ENCODE measurements at regions not wholly inside any gene's neighbourhood (a gene's known extent, or its start where the extent isn't known, plus 50 kb on each side); places are given as distances from the start of the nearest gene placed in this dataset.

DNA sequence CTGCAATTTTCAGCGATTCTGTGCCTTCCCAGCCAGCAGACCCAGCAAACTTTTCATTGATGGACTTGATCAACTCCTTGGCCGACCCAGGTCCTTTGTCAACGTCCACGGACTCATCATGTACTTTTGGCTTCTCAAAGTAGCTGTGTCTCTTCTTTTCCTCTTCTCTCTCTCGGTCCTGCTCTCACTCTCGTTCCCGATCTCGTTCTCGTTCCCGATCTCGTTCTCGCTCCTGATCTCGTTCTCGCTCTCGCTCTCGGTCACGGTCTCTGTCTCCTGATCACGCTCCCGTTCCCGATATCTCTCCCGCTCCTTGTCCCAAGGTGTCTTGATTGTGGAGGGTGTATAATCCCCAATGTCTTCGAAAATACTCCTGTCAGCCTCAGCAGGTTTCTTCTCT is 219.5 kb upstream of the FANCL start:
- Histone ChIP-seq H3K4me3 (ENCODE audit: low read depth in 2 of 2, low read length in 2 of 2) (no peak overlapping the region), H3K27ac (ENCODE audit: low read length) (no peak overlapping the region), H3K4me1 (ENCODE audit: control insufficient read depth, insufficient read depth, low read length) (no peaks in the 10 kb centered on the region), H3K36me3 (ENCODE audit: control insufficient read depth, insufficient read depth, low read length) (no peaks in the 10 kb centered on the region), H3K27me3 (ENCODE audit: control insufficient read depth, insufficient read depth, low read length) (no peaks in the 10 kb centered on the region), H3K9me3 (ENCODE audit: control insufficient read depth, insufficient read depth, low read depth, low read length) (no peaks in the 10 kb centered on the region)
- in situ Hi-C loops (cut with HindIII; ENCODE audit: low pct_unique_long_range_greater_than_20kb, low sequenced_read_pairs) (no loop called here), intact Hi-C loops (cut with micrococcal nuclease; ENCODE audit: unreplicated experiment) (no loop called here)
- BruUV-seq (replicated peaks) = no TSS peak
- ATAC-seq = no peak
- ChIA-PET POLR2A (no interaction called here), CTCF (no interaction called here)
- no peak for DNase-seq (ENCODE audit: low read depth, low spot score)
- TF ChIP-seq TCF7L2 (IDR thresholded peaks at IDR 0.05; ENCODE audit: low read depth, low read length) = no peak
- TF ChIP-seq, protein P1, sequence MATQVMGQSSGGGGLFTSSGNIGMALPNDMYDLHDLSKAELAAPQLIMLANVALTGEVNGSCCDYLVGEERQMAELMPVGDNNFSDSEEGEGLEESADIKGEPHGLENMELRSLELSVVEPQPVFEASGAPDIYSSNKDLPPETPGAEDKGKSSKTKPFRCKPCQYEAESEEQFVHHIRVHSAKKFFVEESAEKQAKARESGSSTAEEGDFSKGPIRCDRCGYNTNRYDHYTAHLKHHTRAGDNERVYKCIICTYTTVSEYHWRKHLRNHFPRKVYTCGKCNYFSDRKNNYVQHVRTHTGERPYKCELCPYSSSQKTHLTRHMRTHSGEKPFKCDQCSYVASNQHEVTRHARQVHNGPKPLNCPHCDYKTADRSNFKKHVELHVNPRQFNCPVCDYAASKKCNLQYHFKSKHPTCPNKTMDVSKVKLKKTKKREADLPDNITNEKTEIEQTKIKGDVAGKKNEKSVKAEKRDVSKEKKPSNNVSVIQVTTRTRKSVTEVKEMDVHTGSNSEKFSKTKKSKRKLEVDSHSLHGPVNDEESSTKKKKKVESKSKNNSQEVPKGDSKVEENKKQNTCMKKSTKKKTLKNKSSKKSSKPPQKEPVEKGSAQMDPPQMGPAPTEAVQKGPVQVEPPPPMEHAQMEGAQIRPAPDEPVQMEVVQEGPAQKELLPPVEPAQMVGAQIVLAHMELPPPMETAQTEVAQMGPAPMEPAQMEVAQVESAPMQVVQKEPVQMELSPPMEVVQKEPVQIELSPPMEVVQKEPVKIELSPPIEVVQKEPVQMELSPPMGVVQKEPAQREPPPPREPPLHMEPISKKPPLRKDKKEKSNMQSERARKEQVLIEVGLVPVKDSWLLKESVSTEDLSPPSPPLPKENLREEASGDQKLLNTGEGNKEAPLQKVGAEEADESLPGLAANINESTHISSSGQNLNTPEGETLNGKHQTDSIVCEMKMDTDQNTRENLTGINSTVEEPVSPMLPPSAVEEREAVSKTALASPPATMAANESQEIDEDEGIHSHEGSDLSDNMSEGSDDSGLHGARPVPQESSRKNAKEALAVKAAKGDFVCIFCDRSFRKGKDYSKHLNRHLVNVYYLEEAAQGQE (IDR thresholded peaks at IDR 0.05; ENCODE audit: insufficient read depth in 1 of 2, low read depth in 2 of 2, low read length in 1 of 2) = no peak
- no peak for TF ChIP-seq POLR2AphosphoS5 (IDR thresholded peaks at IDR 0.05; ENCODE audit: low read depth, low read length)

DNA sequence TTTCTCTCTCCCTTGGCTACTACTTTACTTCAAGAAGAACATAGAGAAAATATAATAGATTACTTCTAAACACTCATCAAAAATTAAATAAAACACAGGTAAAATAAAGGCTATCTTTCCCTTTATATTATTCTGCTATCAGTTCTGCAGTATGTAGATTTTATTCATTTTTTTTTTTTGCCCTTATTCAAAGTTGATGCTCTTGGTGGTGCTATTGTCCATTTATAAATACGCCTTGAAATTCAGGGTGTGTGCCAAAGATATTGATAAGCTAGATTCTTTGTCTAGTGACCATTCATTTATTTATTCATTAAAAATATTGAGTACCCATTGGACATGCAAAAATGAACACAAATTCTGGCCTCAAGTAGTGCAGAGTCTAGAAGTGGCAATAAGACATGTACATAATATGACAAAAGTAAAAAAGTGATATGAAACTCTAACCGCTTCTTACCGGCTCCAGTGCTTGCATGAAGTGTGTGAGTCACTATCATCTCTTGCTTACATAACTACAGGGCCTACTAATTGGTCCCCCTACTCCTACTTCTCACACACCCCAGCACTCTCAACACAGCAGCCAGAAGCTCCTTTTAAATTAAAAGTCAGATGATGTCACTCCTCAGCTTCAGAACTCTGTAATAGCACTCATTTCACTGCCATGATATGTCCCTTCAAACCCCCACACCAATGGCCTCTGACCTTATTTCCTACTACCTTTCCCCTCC is 208.3 kb upstream of the FANCL start:
- in situ Hi-C loops (cut with HindIII; ENCODE audit: low pct_unique_long_range_greater_than_20kb, low sequenced_read_pairs) = no loop called here
- no peak overlapping the region for H3K4me3 ChIP-seq (ENCODE audit: low read depth in 2 of 2, low read length in 2 of 2)
- H3K36me3 ChIP-seq (ENCODE audit: control insufficient read depth, insufficient read depth, low read length) = no peaks in the 10 kb centered on the region
- H3K9me3 ChIP-seq (ENCODE audit: control insufficient read depth, insufficient read depth, low read depth, low read length) = no peaks in the 10 kb centered on the region
- intact Hi-C loops (cut with micrococcal nuclease; ENCODE audit: unreplicated experiment) = loop anchor here (2.0 to 5.0 kb wide), 2 partner anchors 543 to 692 kb away; no protein-coding TSS in a partner anchor
- BruUV-seq (replicated peaks) = no TSS peak
- H3K4me1 ChIP-seq (ENCODE audit: control insufficient read depth, insufficient read depth, low read length) = no peaks in the 10 kb centered on the region
- CTCF ChIA-PET = interaction anchor here (0.6 kb wide), 1 partner anchor 294 kb away, joined by 3 read pairs; no protein-coding TSS in a partner anchor
- POLR2A ChIA-PET = no interaction called here
- TF ChIP-seq, protein P2, sequence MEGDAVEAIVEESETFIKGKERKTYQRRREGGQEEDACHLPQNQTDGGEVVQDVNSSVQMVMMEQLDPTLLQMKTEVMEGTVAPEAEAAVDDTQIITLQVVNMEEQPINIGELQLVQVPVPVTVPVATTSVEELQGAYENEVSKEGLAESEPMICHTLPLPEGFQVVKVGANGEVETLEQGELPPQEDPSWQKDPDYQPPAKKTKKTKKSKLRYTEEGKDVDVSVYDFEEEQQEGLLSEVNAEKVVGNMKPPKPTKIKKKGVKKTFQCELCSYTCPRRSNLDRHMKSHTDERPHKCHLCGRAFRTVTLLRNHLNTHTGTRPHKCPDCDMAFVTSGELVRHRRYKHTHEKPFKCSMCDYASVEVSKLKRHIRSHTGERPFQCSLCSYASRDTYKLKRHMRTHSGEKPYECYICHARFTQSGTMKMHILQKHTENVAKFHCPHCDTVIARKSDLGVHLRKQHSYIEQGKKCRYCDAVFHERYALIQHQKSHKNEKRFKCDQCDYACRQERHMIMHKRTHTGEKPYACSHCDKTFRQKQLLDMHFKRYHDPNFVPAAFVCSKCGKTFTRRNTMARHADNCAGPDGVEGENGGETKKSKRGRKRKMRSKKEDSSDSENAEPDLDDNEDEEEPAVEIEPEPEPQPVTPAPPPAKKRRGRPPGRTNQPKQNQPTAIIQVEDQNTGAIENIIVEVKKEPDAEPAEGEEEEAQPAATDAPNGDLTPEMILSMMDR (IDR thresholded peaks at IDR 0.05) = no peak
- TF ChIP-seq SIN3A (IDR thresholded peaks at IDR 0.05; ENCODE audit: borderline replicate concordance, insufficient read depth, low read depth, low read length) (no peak), POLR2AphosphoS5 (IDR thresholded peaks at IDR 0.05; ENCODE audit: low read depth, low read length) (no peak), TCF7L2 (IDR thresholded peaks at IDR 0.05; ENCODE audit: low read depth, low read length) (no peak)
- TF ChIP-seq, protein P1 (IDR thresholded peaks at IDR 0.05; ENCODE audit: insufficient read depth in 1 of 2, low read depth in 2 of 2, low read length in 1 of 2) = no peak
- no peaks in the 10 kb centered on the region; the same call in 1 of the 2 replicates for H3K27me3 ChIP-seq (ENCODE audit: control insufficient read depth, insufficient read depth, low read length)
- no peak overlapping the region for H3K27ac ChIP-seq (ENCODE audit: low read length)
- DNase-seq (ENCODE audit: low read depth, low spot score) (no peak), ATAC-seq (no peak)
